Nephron progenitor cell (in vitro differentiated cells): ENCODE measurements at regions not wholly inside any gene's neighbourhood (a gene's known extent, or its start where the extent isn't known, plus 50 kb on each side); places are given as distances from the start of the nearest gene placed in this dataset.
"Not testable (repeated sequence)": the region's sequence is repeated elsewhere in the genome, so short reads cannot be mapped to it uniquely, and the experiment has no call there.

ENCODE experiments used
- DNase-seq: peaks from one replicate; pipeline ENCODE4 v3.0.0; 2021
- H3K27ac Mint-ChIP-seq: 2 replicates; pipeline ENCODE4 v1.8.0; 2021; ENCODE audit warnings: mild to moderate bottlenecking, moderate library complexity, mixed read lengths
- H3K27me3 Mint-ChIP-seq: 2 replicates; pipeline ENCODE4 v1.8.0; 2021; ENCODE audit warnings: mild to moderate bottlenecking, low read depth, mixed read lengths; ENCODE audit not compliant: poor library complexity
- H3K36me3 Mint-ChIP-seq: 2 replicates; pipeline ENCODE4 v1.8.0; 2021; ENCODE audit warnings: low read depth, mixed read lengths
- H3K4me1 Mint-ChIP-seq: 2 replicates; pipeline ENCODE4 v1.8.0; 2021; ENCODE audit warnings: mixed read lengths
- H3K4me3 Mint-ChIP-seq: 2 replicates; pipeline ENCODE4 v1.8.0; 2021; ENCODE audit warnings: mild to moderate bottlenecking, moderate library complexity, mixed read lengths
- H3K9me3 Mint-ChIP-seq: 2 replicates; pipeline ENCODE4 v1.8.0; 2021; ENCODE audit warnings: mild to moderate bottlenecking, moderate library complexity, mixed read lengths
- TF ChIP-seq, protein P1 (sequence below): fragments of 200-600 bp; sonication (generic); IDR thresholded peaks from 2 replicates; pipeline ENCODE4 v1.5.0; 2021; ENCODE audit warnings: antibody characterized with exemption

DNA sequence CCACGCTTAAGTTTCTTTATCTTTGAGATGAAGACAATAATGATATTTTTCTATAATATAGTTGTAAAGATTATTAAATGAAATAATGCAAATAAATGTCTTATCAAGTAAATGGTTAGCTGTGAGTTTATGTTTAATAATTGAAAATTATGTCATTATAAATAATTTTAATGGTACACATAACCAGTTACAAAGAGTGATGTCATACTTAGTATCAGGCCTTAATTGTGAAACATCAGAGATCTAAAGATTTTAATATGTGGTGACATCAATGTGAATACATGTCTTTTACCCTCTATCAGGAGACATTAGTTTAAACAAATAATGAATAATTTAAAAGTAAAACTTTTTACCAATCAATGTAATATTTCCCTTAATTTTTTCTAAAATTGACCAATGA lies 63.8 kb upstream of the P2RY1 start:
- no peaks in the 10 kb centered on the region for H3K4me1 Mint-ChIP-seq
- DNase-seq = no peak
- no peaks in the 10 kb centered on the region for H3K36me3 Mint-ChIP-seq
- H3K27me3 Mint-ChIP-seq = no peaks in the 10 kb centered on the region
- no peak overlapping the region for H3K27ac Mint-ChIP-seq
- H3K4me3 Mint-ChIP-seq = no peak overlapping the region
- peaks cover 4% of the 10 kb centered on the region for H3K9me3 Mint-ChIP-seq
- TF ChIP-seq, protein P1, sequence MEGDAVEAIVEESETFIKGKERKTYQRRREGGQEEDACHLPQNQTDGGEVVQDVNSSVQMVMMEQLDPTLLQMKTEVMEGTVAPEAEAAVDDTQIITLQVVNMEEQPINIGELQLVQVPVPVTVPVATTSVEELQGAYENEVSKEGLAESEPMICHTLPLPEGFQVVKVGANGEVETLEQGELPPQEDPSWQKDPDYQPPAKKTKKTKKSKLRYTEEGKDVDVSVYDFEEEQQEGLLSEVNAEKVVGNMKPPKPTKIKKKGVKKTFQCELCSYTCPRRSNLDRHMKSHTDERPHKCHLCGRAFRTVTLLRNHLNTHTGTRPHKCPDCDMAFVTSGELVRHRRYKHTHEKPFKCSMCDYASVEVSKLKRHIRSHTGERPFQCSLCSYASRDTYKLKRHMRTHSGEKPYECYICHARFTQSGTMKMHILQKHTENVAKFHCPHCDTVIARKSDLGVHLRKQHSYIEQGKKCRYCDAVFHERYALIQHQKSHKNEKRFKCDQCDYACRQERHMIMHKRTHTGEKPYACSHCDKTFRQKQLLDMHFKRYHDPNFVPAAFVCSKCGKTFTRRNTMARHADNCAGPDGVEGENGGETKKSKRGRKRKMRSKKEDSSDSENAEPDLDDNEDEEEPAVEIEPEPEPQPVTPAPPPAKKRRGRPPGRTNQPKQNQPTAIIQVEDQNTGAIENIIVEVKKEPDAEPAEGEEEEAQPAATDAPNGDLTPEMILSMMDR = no peak

- Mint-ChIP-seq H3K27ac (no peak overlapping the region), H3K4me1 (no peaks in the 10 kb centered on the region), H3K9me3 (peaks cover 4% of the 10 kb centered on the region), H3K4me3 (no peak overlapping the region), H3K27me3 (no peaks in the 10 kb centered on the region), H3K36me3 (no peaks in the 10 kb centered on the region)
- TF ChIP-seq, protein P1 = no peak
- DNase-seq = no peak
These were observed 62.2 kb upstream of the P2RY1 start for GRCh38 chr3:152772674-152773225.

- peaks cover 4% of the 10 kb centered on the region for H3K9me3 Mint-ChIP-seq
- H3K36me3 Mint-ChIP-seq = no peaks in the 10 kb centered on the region
- no peak for DNase-seq
These were observed 61.3 kb upstream of the P2RY1 start for GRCh38 chr3:152773633-152774032.

DNA sequence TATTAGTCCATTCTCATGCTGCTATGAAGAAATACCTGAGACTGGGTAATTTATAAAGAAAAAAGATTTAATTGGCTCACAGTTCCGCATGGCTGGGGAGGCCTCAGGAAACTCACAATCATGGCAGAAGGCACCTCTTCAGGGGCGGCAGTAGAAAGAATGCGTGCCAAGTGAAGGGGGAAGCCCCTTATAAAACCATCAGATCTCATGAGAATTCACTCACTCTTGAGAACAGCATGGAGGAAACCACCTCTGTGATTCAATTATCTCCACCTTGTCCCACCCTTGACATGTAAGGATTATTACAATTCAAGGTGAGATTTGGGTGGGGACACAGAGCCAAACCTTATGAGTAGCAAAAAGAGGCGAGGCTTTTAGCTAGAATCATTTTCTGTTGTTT lies 60.7 kb upstream of the P2RY1 start:
- not testable (repeated sequence) for H3K27ac Mint-ChIP-seq, H3K36me3 Mint-ChIP-seq, H3K4me3 Mint-ChIP-seq, H3K9me3 Mint-ChIP-seq, DNase-seq, H3K4me1 Mint-ChIP-seq, H3K27me3 Mint-ChIP-seq

More at GRCh38 chr3:152773633-152774032, 61.3 kb upstream of the P2RY1 start:
- Mint-ChIP-seq H3K27me3 (no peaks in the 10 kb centered on the region), H3K27ac (no peak overlapping the region), H3K4me3 (no peak overlapping the region), H3K4me1 (no peaks in the 10 kb centered on the region)
- TF ChIP-seq, protein P1 = no peak

- peaks cover 4% of the 10 kb centered on the region for H3K9me3 Mint-ChIP-seq
- DNase-seq = no peak
- H3K4me1 Mint-ChIP-seq = no peaks in the 10 kb centered on the region
- H3K27ac Mint-ChIP-seq = no peak overlapping the region
- TF ChIP-seq, protein P1 = no peak
- no peaks in the 10 kb centered on the region for H3K27me3 Mint-ChIP-seq
- no peaks in the 10 kb centered on the region for H3K36me3 Mint-ChIP-seq
- no peak overlapping the region for H3K4me3 Mint-ChIP-seq
These were observed 56.9 kb upstream of the P2RY1 start for GRCh38 chr3:152778022-152778421.

DNA sequence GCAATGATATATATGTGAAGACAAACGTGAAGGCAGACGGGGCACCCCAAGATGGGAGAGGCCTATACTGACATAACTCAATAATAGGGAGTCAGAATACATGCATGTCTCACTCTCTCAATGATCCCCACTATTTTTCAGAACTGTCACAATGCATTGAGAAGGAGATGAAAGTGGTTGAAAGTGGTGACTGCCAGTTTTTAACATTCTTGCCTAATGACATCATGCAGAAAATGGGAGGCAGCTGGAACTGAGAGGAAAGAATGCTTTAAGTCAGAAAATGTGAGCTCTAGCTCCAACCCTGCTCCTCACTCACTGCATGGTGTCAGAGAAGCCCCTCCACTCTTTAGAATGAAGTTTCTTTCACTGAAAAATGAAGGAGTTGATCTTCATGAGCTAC lies 55.3 kb upstream of the P2RY1 start:
- Mint-ChIP-seq H3K27me3 (no peaks in the 10 kb centered on the region), H3K4me1 (no peaks in the 10 kb centered on the region), H3K4me3 (no peak overlapping the region), H3K27ac (no peak overlapping the region), H3K36me3 (no peaks in the 10 kb centered on the region), H3K9me3 (peaks cover 4% of the 10 kb centered on the region)
- no peak for DNase-seq
- TF ChIP-seq, protein P1 = no peak
